K562 (cell line): ENCODE measurements at regions not wholly inside any gene's neighbourhood (a gene's known extent, or its start where the extent isn't known, plus 50 kb on each side); places are given as distances from the start of the nearest gene placed in this dataset.

ENCODE experiments used
- ATAC-seq: fragments of 200-7000 bp; cut with Tn5 transposase; 3 replicates; pipeline ENCODE4 v1.9.1; 2020; ENCODE audit warnings: moderate library complexity
- BruUV-seq: library from RNA; stranded (reverse); fragments of 400-500 nt; replicated peaks from 2 replicates; lab custom pipeline; 2021; lab: Mats Ljungman, UMichigan
- CTCF ChIA-PET: fragments of 300-600 bp; formaldehyde crosslinking; extraction: SDS; loops from one replicate; lab custom pipeline; 2021; ENCODE audit warnings: low intra/inter-chr PET ratio; lab: Yijun Ruan, JAX
- POLR2A ChIA-PET: fragments of 300-600, 350-650 bp; sonication (Branson Sonifier 250); formaldehyde crosslinking; extraction: SDS; loops from one replicate; lab custom pipeline; 2021; ENCODE audit warnings: antibody characterized with exemption, inconsistent platforms; lab: Yijun Ruan, JAX
- DNase-seq, 4 experiments: peaks; one replicate each; pipeline versions ENCODE4 v3.0.0 to v3.0.0-alpha.2; 2011 to 2018; ENCODE audit warnings: low spot score in 3 of 4, mixed read lengths in 3 of 4; ENCODE audit errors: extremely low read depth in 1 of 4
- FAIRE-seq: peaks from 2 replicates; lab custom pipeline; 2011; peaks lifted over from hg19 to GRCh38; lab: Jason Lieb, UNC
- H2AFZ ChIP-seq: 2 replicates; pipeline ENCODE4 v1.6.0; 2011; ENCODE audit warnings: low read depth, low read length, control low read depth, inconsistent platforms
- H3K27ac ChIP-seq: fragments of 200-600 bp; 3 replicates; pipeline ENCODE4 v1.8.0; 2011; ENCODE audit warnings: low read depth, mild to moderate bottlenecking, control low read depth, inconsistent platforms, low read length, moderate library complexity, mixed read lengths; ENCODE audit errors: extremely low read depth
- H3K27me3 ChIP-seq, 2 experiments: fragments of 300-600 bp in 1 of 2; 2 replicates in 1 of 2; 3 replicates in 1 of 2; pipeline versions ENCODE4 v1.6.0 to v1.8.0; 2011; ENCODE audit warnings: inconsistent platforms in 2 of 2, low read length in 2 of 2, mild to moderate bottlenecking in 1 of 2, mixed read lengths in 1 of 2, moderate library complexity in 1 of 2; ENCODE audit not compliant: control insufficient read depth in 2 of 2, insufficient read depth in 2 of 2
- H3K36me3 ChIP-seq: fragments of 300-600 bp; 3 replicates; pipeline ENCODE4 v1.8.0; 2011; ENCODE audit warnings: mild to moderate bottlenecking, low read length, inconsistent platforms; ENCODE audit not compliant: control insufficient read depth, insufficient read depth
- H3K4me1 ChIP-seq, 2 experiments: fragments of 200-600 bp in 1 of 2; replicated peaks in 1 of 2; 2 replicates in 1 of 2; 3 replicates in 1 of 2; pipeline versions ENCODE4 v1.5.1 to v1.8.0; 2011; ENCODE audit warnings: inconsistent platforms in 2 of 2, low read length in 2 of 2, mild to moderate bottlenecking in 1 of 2, mixed read lengths in 1 of 2, moderate library complexity in 1 of 2; ENCODE audit not compliant: control insufficient read depth in 2 of 2, insufficient read depth in 2 of 2
- H3K4me2 ChIP-seq: 2 replicates; pipeline ENCODE4 v1.6.1; 2011; ENCODE audit warnings: low read length, control low read depth, inconsistent platforms, mixed read lengths; ENCODE audit not compliant: insufficient read depth
- H3K4me3 ChIP-seq: fragments of 200-600 bp; sonication (generic), shearing (Covaris generic); 2 replicates; pipeline ENCODE4 v1.5.1; 2016; ENCODE audit warnings: control low read depth, inconsistent platforms
- H3K79me2 ChIP-seq: fragments of 200-600 bp; 3 replicates; pipeline ENCODE4 v1.8.0; 2011; ENCODE audit warnings: low read length, inconsistent platforms; ENCODE audit not compliant: control insufficient read depth, insufficient read depth
- H3K9ac ChIP-seq, 2 experiments: 2 replicates each; pipeline versions ENCODE4 v1.6.0 to v1.6.1; 2011; ENCODE audit warnings: low read depth in 2 of 2, low read length in 2 of 2, control low read depth in 1 of 2, inconsistent platforms in 1 of 2, mild to moderate bottlenecking in 1 of 2, mixed read lengths in 1 of 2; ENCODE audit not compliant: insufficient read depth in 1 of 2
- H3K9me1 ChIP-seq: one replicate; pipeline ENCODE4 v1.6.0; 2011; ENCODE audit warnings: inconsistent platforms, mild to moderate bottlenecking, low read length, moderate library complexity; ENCODE audit not compliant: control insufficient read depth, insufficient read depth
- H3K9me3 ChIP-seq: replicated peaks from 2 replicates; pipeline ENCODE4 v1.5.1; 2011; ENCODE audit warnings: low read depth, low read length, inconsistent platforms; ENCODE audit not compliant: control insufficient read depth, insufficient read depth
- H4K20me1 ChIP-seq: replicated peaks from 2 replicates; pipeline ENCODE4 v1.6.1; 2011; ENCODE audit warnings: low read length, inconsistent platforms, mixed read lengths; ENCODE audit not compliant: control insufficient read depth, insufficient read depth
- CUX1 ChIP-seq: fragments of 200-800 bp; sonication (Bioruptor generic); IDR thresholded peaks from 2 replicates; pipeline ENCODE4 v1.6.1; 2016; ENCODE audit warnings: missing genetic modification characterization, missing compliant biosample characterization
- EWSR1 ChIP-seq: fragments of 450-650 bp; IDR thresholded peaks from 2 replicates; pipeline ENCODE4 v1.6.1; 2018; ENCODE audit warnings: borderline replicate concordance, mild to moderate bottlenecking, low read depth, moderate library complexity; ENCODE audit not compliant: partially characterized antibody
- FOXO4 ChIP-seq: fragments of 450-650 bp; formaldehyde crosslinking; IDR thresholded peaks from 2 replicates; pipeline ENCODE4 v1.4.0; 2020; ENCODE audit warnings: mild to moderate bottlenecking, moderate library complexity
- POLR2AphosphoS5 ChIP-seq: IDR thresholded peaks from 2 replicates; pipeline ENCODE4 v1.6.1; 2011; ENCODE audit warnings: mild to moderate bottlenecking, low read depth, low read length, moderate library complexity; ENCODE audit not compliant: control insufficient read depth, insufficient read depth
- RFX7 ChIP-seq: fragments of 250-450 bp; sonication (Bioruptor Pico); IDR thresholded peaks from 2 replicates; pipeline ENCODE4 v1.5.1; 2021; ENCODE audit warnings: mild to moderate bottlenecking
- SNIP1 ChIP-seq: fragments of 450-650 bp; IDR thresholded peaks from 2 replicates; pipeline ENCODE4 v1.7.1; 2017; ENCODE audit warnings: low read depth, mild to moderate bottlenecking
- ZFX ChIP-seq: sonication (generic); formaldehyde crosslinking; IDR thresholded peaks from 2 replicates; pipeline ENCODE4 v1.8.0; 2022; ENCODE audit warnings: mild to moderate bottlenecking, missing genetic modification reagents, moderate library complexity
- ZNF124 ChIP-seq: sonication (generic); formaldehyde crosslinking; IDR thresholded peaks from 2 replicates; pipeline ENCODE4 v1.8.1; 2022; ENCODE audit warnings: missing genetic modification reagents
- ZNF76 ChIP-seq: fragments of 250-450 bp; sonication (Bioruptor Pico); IDR thresholded peaks from 2 replicates; pipeline ENCODE4 v1.4.0; 2020; ENCODE audit warnings: mild to moderate bottlenecking, moderate library complexity, borderline replicate concordance
- WGBS: fragments of 100-300 bp; shearing (Covaris generic); methylation state at CpG from one replicate; pipeline ENCODE4 v1.1.6; 2016; ENCODE audit warnings: low coverage, mixed read lengths; ENCODE audit not compliant: insufficient coverage; ENCODE audit errors: missing lambda C conversion rate; 5-methylcytosine and 5-hydroxymethylcytosine counted together
- in situ Hi-C: fragments of 300-500 bp; cut with MboI; formaldehyde crosslinking; loops from 4 replicates; pipeline ENCODE4 v1.15.0; 2018; ENCODE audit warnings: inconsistent platforms, mixed read lengths
- intact Hi-C: fragments of 100-400 bp; cut with micrococcal nuclease; formaldehyde crosslinking; loops from 2 replicates; pipeline ENCODE4 v1.14.2; 2022

- no peak for TF ChIP-seq CUX1 (CRISPR knock-in tag)
- TF ChIP-seq, all 486 proteins: peak for 0
These were observed 292.7 kb upstream of the POU3F3 start (continued) for GRCh38 chr2:104561251-104561650.

- 0% methylated on average over 2 of the region's 3 CpGs for WGBS
- no peak for FAIRE-seq
- no peaks in the 10 kb centered on the region for H3K79me2 ChIP-seq
These were observed 291.4 kb upstream of the POU3F3 start for GRCh38 chr2:104562537-104562936.

More at GRCh38 chr2:104562537-104562936, 291.4 kb upstream of the POU3F3 start:
- Histone ChIP-seq H3K27ac (no peak overlapping the region), H2AFZ (no peak overlapping the region), H4K20me1 (no peaks in the 10 kb centered on the region), H3K36me3 (no peaks in the 10 kb centered on the region), H3K9me3 (no peaks in the 10 kb centered on the region), H3K4me3 (no peak overlapping the region), H3K9me1 (no peaks in the 10 kb centered on the region), H3K27me3 (no peaks in the 10 kb centered on the region), H3K4me1 (no peaks in the 10 kb centered on the region), H3K4me2 (no peak overlapping the region), H3K9ac (no peak overlapping the region)
- TF ChIP-seq EWSR1 (no peak), FOXO4 (CRISPR knock-in tag) (no peak), SNIP1 (no peak), ZFX (CRISPR knock-in tag) (no peak), RFX7 (CRISPR knock-in tag) (no peak), ZNF124 (CRISPR knock-in tag) (no peak), ZNF76 (CRISPR knock-in tag) (no peak), POLR2AphosphoS5 (no peak)
- in situ Hi-C loops = no loop called here
- intact Hi-C loops = no loop called here
- CTCF ChIA-PET = no interaction called here
- DNase-seq (no peak), ATAC-seq (no peak)
- no TSS peak for BruUV-seq
- POLR2A ChIA-PET = interaction anchor here (0.6 kb wide), 1 partner anchor 140 kb away, joined by 3 read pairs; no protein-coding TSS in a partner anchor
